HFF-Myc (cell line): ENCODE measurements at regions not wholly inside any gene's neighbourhood (a gene's known extent, or its start where the extent isn't known, plus 50 kb on each side); places are given as distances from the start of the nearest gene placed in this dataset.

ENCODE experiments used
- DNase-seq: peaks from one replicate; pipeline ENCODE4 v3.0.0-alpha.2; 2011; ENCODE audit warnings: low read depth; ENCODE audit errors: extremely low read depth
- H3K4me3 ChIP-seq: replicated peaks from 2 replicates; pipeline ENCODE4 v1.5.1; 2011; ENCODE audit warnings: low read depth, mild to moderate bottlenecking, control low read depth, low read length
- TF ChIP-seq, protein P1 (sequence below): IDR thresholded peaks from 2 replicates; pipeline ENCODE4 v1.5.1; 2012; ENCODE audit warnings: mild to moderate bottlenecking, low read depth, low read length, control low read depth; ENCODE audit errors: missing control alignments

DNA sequence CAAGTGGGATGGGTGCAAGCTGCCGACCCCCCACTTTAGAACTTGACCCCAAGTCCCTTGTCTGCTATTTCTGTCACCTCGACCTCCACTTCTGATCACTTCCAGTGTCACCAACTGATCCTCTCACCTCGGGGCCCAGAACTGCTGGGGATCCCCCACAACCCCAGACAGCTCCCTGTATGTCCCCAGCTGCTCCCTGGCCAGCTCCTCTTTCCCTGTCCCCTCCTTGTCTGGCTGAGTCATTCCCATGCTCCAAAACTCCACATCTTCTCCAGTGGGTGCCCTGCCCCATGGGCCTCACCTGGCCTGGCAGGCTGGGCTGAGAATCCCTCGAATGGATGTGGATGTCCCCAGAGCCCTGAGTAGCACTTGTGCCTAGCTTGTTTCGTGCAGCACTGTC is 154.3 kb upstream of the PCBD1 start:
- no peak overlapping the region for H3K4me3 ChIP-seq
- DNase-seq: no peak
- TF ChIP-seq, protein P1, sequence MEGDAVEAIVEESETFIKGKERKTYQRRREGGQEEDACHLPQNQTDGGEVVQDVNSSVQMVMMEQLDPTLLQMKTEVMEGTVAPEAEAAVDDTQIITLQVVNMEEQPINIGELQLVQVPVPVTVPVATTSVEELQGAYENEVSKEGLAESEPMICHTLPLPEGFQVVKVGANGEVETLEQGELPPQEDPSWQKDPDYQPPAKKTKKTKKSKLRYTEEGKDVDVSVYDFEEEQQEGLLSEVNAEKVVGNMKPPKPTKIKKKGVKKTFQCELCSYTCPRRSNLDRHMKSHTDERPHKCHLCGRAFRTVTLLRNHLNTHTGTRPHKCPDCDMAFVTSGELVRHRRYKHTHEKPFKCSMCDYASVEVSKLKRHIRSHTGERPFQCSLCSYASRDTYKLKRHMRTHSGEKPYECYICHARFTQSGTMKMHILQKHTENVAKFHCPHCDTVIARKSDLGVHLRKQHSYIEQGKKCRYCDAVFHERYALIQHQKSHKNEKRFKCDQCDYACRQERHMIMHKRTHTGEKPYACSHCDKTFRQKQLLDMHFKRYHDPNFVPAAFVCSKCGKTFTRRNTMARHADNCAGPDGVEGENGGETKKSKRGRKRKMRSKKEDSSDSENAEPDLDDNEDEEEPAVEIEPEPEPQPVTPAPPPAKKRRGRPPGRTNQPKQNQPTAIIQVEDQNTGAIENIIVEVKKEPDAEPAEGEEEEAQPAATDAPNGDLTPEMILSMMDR: no peak

DNA sequence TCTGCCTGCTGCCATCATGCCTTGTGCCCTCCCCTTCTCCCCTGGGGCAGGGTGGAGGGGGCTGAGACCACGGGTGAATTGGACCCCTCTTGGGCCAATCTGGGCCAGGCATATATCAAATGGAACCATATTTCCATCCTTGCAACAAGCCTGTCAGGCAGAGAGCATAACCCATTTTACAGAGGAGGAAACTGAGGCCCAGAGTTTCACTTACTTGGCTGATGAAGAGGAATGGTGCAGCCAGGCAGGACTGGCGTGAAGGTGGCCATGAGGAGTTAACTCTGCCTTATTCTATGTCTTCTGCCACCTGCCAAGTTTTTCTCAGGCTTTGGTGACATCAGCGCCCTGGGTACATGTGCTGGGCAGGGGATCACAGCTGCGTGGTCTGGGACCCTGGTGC is 155.5 kb upstream of the PCBD1 start:
- no peak overlapping the region for H3K4me3 ChIP-seq
- TF ChIP-seq, protein P1: no peak
- no peak for DNase-seq

DNA sequence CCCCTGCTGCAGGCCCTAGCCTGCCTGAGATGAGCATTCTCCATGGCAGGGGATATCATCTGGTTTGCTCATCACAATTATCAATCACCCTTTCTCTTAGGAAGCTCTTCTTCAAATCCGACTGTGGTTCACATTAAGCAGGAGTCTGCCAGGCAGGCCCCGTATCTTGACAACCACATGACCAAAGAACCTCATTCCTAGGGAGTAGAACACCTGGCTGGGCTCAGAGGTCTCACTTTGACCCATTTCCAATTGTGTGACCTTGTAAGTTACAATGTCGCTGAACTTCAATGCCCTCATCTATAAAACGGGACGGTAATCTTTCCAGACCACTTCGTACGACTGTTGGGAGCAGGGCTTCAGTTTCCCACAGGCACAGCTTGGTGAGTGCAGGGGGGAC is 156.4 kb upstream of the PCBD1 start:
- no peak for DNase-seq
- TF ChIP-seq, protein P1: no peak
- no peak overlapping the region for H3K4me3 ChIP-seq

DNA sequence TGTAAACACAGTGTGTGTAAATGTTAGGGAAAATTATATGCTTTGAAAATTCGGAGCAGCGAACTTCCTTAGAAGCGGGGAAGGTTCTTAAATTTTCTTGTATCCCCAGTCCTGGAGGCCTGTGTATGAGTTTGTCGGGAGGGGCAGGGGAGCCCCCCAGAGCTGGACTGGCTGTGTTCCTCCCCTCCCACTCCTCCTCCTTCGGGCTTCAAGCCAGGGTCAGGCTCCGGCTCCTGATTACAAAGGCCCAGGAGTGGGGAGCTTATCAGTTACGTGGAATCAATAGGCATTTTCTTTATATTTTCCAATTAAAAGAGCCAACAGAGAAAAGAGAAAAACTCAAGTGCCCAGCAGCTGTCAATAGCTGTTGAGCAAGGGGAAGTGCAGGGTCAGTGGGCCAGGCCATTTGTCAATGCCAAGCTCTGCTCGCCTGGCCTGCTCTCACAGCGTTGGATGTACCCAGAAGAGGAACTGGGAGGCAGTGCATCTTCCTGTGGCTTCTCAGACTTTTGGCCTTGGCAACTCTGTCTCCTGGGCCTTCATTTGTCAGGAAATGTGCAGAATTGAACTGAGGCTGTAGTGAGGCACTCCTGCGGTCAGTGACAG is 156.9 kb upstream of the PCBD1 start:
- TF ChIP-seq, protein P1: no peak

DNA sequence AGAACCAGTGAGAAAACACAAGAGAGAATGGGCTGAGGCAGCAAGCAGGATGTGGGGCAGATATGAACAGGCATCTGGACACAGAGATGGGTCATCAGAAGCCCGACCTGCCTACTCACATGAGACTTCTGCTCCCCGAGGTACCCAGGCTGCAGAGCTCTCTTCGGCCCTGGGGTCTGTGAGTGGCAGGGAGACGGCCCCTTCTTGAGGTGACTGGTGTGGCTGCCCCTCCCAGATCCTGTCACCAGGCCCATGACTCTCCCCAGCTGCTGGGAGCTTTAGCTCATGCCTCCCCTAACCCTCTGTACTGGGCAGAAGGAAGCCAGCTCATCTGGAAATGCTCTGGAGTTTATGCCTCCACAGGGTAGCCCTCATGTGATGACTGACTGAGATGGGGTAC is 157.6 kb upstream of the PCBD1 start:
- DNase-seq: no peak
- no peak overlapping the region for H3K4me3 ChIP-seq
- TF ChIP-seq, protein P1: no peak

More for the DNA sequence above, 156.9 kb upstream of the PCBD1 start:
- DNase-seq: no peak
- H3K4me3 ChIP-seq: no peak overlapping the region

DNA sequence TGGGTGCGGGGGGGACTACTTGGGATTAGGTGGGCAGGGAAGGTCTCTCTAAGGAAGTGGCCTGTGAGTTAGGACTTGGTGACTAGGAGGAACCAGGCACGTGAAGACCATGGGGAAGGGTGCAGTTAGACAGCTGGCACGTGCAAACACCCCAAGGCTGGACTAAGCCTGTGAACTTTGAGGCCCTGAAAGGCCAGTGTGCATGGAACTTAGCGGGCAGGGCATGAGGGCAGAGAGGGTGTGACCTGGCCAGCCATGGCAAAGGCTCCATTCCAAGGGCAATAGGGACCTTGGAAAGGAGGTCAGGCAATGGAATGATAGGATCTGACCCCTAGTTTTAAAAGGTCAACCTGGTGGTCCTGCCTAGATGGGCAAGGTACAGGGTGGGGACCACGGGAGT is 158.4 kb upstream of the PCBD1 start:
- DNase-seq: no peak
- TF ChIP-seq, protein P1: no peak
- H3K4me3 ChIP-seq: no peak overlapping the region
